H54 (cell line): ENCODE measurements at regions not wholly inside any gene's neighbourhood (a gene's known extent, or its start where the extent isn't known, plus 50 kb on each side); places are given as distances from the start of the nearest gene placed in this dataset.
"Not testable (repeated sequence)": the region's sequence is repeated elsewhere in the genome, so short reads cannot be mapped to it uniquely, and the experiment has no call there.

Experiments
- DNase-seq: peaks from one replicate; pipeline ENCODE4 v3.0.0; 2011; ENCODE audit warnings: low spot score, mixed read lengths; ENCODE audit not compliant: insufficient read length
- FAIRE-seq: peaks from 3 replicates; lab custom pipeline; 2011; peaks lifted over from hg19 to GRCh38; lab: Jason Lieb, UNC
- POLR2A ChIP-seq: IDR thresholded peaks from 2 replicates; pipeline ENCODE4 v1.6.1; 2011; ENCODE audit warnings: low read depth, mild to moderate bottlenecking, low read length

DNA sequence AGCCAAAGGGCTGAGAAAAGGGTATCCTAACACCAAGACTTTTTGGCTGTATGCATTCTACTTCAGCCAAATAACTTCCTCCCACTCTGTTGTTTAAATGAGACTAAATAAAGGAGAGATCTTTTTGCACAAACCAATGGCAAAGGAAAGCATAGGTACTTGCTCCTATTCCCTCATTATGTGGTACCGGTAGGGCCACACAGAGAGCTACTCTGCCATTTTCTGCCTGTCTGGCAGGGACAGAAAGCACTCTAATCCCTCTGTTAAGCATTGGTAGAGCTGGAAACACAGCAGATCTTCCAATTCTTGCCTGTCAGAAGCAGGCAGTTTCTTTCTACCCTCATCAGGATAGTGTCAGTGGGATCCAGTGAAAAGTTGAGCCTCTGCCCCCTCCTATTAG, 918.3 kb upstream of the TMEFF2 start:
- no peak for TF ChIP-seq POLR2A
- FAIRE-seq (no peak), DNase-seq (no peak)

DNA sequence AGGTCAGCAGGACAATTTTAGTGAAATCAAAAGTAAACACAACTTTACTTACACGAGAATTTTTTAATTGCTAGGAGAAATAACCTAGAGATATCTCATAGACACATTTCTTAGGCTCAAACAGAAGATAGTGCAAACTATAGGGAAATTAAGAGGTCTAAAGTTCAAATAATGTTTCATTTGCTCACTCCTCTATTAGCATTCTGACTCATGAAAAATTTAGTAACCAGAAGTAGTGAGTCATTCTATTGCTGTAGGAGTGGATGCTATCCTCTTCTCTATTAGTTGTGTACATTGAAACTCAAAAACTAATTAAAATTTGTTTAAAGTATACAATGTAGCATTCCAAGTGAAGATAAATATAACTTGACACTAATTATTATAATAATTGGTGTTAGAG, 908.3 kb upstream of the TMEFF2 start:
- DNase-seq, result no peak
- FAIRE-seq, result no peak
- TF ChIP-seq POLR2A, result no peak

DNA sequence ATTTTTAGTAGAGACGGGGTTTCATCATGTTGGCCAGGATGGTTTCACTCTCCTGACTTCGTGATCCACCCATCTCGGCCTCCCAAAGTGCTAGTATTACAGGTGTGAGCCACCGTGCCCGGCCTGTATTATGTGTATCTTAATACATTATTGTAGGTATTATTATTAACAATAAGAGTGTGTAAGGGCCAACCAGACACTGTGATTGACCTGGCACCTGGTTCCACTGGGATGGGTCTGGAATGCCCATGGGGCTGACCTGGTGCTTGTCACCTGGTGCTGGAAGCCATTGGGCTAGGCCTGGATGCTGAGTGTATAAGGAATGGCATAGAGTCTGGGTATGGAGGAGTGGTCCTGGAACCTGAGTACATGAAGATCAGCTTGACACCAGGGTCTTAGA, 906.9 kb upstream of the TMEFF2 start:
- TF ChIP-seq POLR2A, result no peak

DNA sequence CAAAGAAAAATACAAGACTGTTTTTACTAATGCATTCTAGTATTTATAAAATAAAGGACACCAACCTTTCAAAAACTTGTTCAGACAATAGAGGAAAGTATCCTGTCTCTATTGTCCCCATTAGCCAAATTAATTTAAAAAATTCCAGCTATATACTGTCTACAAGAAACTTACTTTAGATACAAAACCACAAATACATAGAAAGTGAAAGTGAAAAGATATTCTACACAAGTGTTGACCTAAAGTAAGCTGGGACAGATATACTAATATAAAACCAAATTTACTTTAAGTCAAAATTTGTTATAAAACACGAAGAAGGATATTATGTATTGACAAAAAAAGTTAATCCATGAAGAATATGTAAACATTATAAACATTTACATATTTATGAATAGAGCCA, 893.3 kb upstream of the TMEFF2 start:
- no peak for DNase-seq
- no peak for FAIRE-seq
- no peak for TF ChIP-seq POLR2A

More for the DNA sequence above, 906.9 kb upstream of the TMEFF2 start:
- FAIRE-seq, result no peak
- no peak for DNase-seq

DNA sequence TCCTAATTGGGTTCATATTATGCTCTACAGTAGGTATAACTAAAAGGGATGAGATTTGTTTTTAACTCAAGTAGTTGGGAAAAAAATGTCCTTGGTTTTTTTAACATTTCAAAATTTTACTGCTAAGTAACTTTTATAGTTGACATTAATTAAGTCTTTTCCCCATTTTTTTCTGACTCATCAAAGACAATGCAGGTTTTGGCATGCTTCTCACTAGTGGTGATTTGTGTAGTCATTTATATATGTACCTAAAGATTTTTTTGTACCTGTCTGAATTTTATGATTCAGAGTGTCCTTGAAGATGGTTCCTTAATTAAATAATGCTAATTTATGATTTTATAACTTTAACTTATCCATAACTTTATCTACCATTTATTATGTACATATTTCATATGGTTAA, 882.3 kb upstream of the TMEFF2 start:
- no peak for DNase-seq
- no peak for TF ChIP-seq POLR2A

DNA sequence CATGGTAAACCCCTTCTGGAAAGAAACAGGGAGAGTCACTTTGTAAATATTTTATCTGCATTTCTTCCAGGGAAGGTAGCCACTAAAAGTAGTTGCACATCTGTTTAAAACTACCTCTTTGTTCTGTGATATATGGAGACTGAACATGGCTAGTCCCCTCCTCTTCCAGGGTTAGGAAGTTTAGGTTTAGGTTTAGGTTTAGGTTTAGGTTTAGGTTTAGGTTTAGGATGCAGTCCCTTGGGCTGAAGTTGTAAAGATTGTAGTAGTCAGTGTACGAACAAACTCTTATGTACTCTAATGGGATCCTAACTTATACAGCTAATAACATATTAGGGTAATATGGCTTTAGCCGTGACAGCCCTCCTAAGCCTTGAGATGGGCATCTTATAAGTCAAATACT, 880.2 kb upstream of the TMEFF2 start:
- peak; percentile 15 for FAIRE-seq
- DNase-seq, result no peak
- TF ChIP-seq POLR2A, result no peak

More for the DNA sequence above, 882.3 kb upstream of the TMEFF2 start:
- no peak for FAIRE-seq

DNA sequence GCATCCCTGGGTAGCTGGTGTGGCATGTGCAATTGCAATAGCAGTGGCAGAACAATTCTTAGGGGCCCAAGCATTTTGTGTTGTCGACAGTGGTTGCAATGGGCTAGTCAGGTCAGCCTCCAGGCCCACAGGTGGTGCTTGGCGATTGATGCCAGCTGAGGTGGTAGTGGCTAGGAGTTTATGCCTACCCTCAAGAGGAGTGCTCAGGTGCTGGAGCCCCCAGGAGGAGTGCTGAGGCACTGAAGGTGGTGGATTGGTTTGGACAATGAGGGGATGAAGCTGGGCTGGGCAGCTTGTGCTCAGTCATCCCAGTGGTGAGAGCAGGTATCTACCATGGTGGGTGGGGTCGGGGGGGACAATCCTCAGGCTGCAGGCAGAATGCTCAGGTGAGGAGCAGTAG, 877.9 kb upstream of the TMEFF2 start:
- DNase-seq (no peak), FAIRE-seq (no peak)
- TF ChIP-seq POLR2A, result no peak

DNA sequence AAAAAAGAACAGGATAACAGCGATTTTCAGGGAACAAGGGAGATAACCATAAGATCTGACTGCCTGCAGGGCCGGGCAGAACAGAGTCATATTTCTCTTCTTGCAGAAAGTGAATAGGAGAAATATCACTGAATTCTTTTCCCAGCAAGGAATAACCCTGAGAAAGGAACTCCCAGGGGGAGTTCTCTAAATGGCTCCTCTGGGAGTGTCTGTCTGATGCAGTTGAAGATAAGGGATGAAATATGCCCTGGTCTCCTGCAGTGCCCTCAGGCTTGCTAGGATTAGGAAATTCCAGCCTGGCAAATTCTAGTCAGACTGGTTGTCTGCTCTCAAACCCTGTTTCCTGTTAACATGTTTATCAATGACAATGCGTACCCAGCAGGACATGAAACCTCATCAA, 830.8 kb upstream of the TMEFF2 start:
- not testable (repeated sequence) for DNase-seq, FAIRE-seq

DNA sequence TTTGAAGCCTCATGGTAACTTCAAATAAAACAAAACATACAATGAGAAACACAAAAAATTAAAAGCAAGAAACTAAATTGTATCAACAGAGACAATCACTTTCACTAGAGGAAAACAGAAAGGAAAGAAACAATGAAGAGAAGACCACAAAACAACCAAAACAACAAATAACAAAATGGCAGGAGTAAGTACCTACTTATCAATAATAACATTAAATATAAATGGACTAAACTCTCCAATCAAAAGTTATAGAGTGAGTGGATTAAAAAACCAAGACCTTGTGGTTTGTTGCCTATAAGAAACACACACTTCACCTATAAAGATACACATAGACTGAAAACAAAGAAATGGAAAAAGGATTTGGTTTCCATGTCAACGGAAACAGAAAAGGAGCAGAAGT, 830.1 kb upstream of the TMEFF2 start:
- DNase-seq (no peak), FAIRE-seq (no peak)
- no peak for TF ChIP-seq POLR2A

DNA sequence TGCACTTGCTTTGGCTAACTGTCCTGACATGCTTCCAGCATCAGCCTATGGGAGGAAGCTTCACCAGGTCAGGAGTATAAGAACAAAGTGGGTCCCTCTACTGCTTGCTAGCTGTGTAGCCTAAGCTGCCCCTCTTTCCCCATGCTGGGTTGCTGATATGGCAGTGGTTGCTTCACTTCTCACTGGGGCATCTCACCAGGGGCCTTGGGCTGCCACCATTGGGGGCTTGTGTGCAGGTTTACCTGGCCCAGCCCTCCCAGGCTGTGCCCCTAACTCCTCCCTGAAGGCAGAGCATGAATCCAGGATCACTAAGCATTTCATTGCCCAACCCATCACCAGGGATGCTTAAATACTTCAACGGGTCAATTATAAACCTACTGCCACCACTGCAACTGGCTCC, 817.1 kb upstream of the TMEFF2 start:
- no peak for TF ChIP-seq POLR2A
- no peak for DNase-seq
- no peak for FAIRE-seq

DNA sequence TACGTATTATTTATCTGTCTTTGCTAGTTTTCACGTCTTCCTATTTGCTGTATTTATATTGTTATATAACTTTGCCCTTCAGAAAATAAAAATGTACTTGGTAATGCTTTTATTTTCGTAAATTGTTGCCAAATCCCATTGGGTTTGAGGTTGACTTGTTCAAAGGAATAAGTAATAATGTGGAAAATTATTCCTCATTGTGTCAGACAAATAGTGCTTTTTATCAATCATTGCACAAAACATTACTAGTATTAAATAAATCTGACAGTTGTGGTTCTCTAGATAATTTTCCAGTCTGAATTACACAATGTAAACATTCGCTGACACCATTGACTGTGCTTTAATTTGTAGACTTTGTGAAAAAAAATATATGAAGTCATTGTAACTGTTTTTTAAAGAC, 798.3 kb upstream of the TMEFF2 start:
- TF ChIP-seq POLR2A, result no peak
- DNase-seq (no peak), FAIRE-seq (no peak)

DNA sequence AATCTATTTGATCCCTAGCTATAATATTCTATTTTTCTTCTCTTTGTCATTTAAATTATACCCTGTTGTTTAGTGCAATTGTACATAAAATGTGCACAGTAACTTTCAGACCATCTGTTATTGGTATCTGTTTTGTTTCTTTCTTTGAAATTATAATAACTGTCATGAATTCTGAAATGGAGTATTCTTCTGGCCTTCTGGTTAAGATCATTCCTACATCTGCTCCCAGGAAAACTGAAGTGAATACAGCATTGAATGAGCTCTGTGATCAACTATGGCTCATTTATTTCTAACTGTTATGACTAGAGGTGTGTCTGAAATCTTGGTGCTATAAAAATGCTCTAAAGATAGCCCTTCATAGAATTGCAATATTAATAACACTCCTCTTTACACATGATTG, 788.4 kb upstream of the TMEFF2 start:
- DNase-seq, result no peak
- TF ChIP-seq POLR2A, result no peak
- no peak for FAIRE-seq

DNA sequence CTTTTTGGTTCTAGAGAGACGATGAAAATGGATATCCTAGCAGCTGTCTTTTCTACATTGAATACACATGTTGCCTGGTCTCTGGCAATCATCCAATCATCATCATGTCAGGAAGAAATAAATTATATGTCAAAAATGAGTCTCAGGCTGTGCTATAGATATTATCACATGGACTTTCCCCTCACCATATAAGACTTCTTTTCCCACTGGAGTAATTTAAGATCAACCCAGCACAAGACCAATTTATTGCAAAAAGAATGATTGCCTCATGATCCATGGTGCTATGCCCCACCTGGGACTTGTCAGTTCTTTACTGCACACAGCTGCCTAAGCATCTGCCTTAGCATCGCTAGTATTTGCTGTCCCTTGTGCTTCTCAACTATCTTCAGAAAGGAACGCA, 783.7 kb upstream of the TMEFF2 start:
- DNase-seq (no peak), FAIRE-seq (no peak)
- TF ChIP-seq POLR2A, result no peak

DNA sequence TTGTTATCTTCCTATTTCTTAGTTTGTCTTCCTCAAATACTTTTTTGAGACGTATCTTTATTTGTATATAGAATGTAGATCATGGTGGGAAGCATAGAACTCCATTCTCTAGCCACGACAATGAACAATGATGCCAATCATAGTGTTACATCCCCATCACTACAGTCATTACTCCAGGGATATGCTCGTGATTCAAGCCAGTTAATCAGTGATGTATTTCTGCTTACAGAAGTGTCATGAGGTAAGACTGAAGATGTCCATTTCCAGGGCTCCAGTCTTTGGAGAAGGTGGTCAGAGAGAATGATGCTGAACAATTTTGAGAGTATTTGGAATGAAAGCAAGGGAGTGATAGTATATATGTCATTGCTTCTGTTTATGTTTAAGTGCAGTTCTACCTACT, 777.2 kb upstream of the TMEFF2 start:
- no peak for TF ChIP-seq POLR2A

DNA sequence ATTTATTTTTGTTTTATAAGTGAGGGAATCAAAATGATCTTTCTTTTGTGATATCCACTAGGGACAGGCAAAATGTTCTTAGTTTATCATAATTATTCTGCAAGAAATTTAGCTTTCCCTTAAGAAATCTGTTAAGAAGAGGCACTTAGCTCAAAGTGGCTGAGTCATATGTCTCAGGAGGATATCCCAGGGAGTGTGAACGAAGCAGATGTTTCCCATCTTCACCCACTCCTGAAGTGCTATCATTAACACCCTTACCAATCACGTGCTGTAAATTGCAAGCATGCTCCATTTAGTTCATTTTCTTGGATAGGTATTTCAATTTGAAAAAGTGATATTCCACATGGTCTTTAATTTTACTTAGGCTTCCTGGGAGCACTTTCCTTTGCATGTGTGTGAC, 774.3 kb upstream of the TMEFF2 start:
- no peak for FAIRE-seq
- no peak for DNase-seq
- no peak for TF ChIP-seq POLR2A

More for the DNA sequence above, 777.2 kb upstream of the TMEFF2 start:
- no peak for DNase-seq
- peak; percentile 58 for FAIRE-seq

DNA sequence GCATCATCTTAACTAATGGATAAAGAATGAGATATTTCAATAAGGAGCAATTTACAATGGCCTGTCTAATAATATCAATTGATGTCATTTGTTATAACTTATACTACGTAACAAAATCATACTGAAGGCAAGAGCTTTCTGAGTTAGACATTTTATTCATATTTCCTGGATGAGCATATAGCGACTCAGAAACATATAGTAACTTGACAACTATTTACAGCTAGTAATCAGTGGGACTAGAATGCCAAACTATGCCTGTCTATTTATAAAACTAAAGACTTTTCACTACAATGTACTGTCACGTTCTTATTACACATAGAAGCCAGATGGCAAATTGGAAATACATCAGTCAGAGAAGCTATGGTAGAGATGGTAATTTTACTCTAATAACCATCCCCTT, 766.2 kb upstream of the TMEFF2 start:
- FAIRE-seq (no peak), DNase-seq (no peak)
- TF ChIP-seq POLR2A, result no peak

DNA sequence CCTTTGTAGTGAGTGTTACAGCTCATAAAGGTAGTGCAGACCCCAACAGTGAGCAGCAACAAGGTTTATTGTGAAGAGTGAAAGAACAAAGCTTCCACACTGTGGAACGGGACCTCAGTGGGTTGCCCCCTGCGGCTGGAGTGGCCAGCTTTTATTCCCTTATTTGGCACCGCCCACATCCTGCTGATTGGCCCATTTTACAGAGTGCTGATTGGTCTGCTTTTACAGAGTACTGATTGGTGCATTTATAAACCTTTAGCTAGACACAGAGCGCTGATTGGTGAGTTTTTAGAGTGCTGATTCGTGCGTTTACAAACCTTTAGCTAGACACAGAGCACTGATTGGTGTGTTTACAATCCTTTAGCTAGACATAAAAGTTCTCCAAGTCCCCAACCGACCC, 763.9 kb upstream of the TMEFF2 start:
- FAIRE-seq, DNase-seq: not testable (repeated sequence)
